PC-3 (cell line): ENCODE measurements at regions not wholly inside any gene's neighbourhood (a gene's known extent, or its start where the extent isn't known, plus 50 kb on each side); places are given as distances from the start of the nearest gene placed in this dataset.

Experiments used
- ATAC-seq: fragments of 200-7000 bp; cut with Tn5 transposase; 2 replicates; pipeline ENCODE4 v1.9.1; 2020; ENCODE audit warnings: mild to moderate bottlenecking, moderate library complexity
- BruUV-seq: library from RNA; stranded (reverse); fragments of 400-500 nt; replicated peaks from 2 replicates; lab custom pipeline; 2021; lab: Mats Ljungman, UMichigan
- CTCF ChIA-PET: fragments of 300-600 bp; sonication (Branson Sonifier 250); formaldehyde crosslinking; loops from one replicate; lab custom pipeline; 2022; ENCODE audit warnings: antibody characterized with exemption; lab: Charles Lee
- POLR2A ChIA-PET: fragments of 300-600 bp; sonication (Branson Sonifier 250); formaldehyde crosslinking; loops from one replicate; lab custom pipeline; 2022; ENCODE audit warnings: antibody characterized with exemption; ENCODE audit not compliant: unreplicated experiment; lab: Charles Lee
- DNase-seq: peaks from one replicate; pipeline ENCODE4 v3.0.0-alpha.2; 2015
- H2AFZ ChIP-seq: fragments of 300-600 bp; sonication (generic); 2 replicates; pipeline ENCODE4 v1.6.0; 2016; ENCODE audit warnings: antibody characterized with exemption, low read length
- H3F3A ChIP-seq: fragments of 300-600 bp; sonication (generic); one replicate; pipeline ENCODE4 v1.6.0; 2017; ENCODE audit warnings: antibody characterized with exemption, low read length, control low read depth, mild to moderate bottlenecking; ENCODE audit not compliant: unreplicated experiment
- H3K27ac ChIP-seq: fragments of 300-600 bp; sonication (generic); 2 replicates; pipeline ENCODE4 v1.5.1; 2016; ENCODE audit warnings: mild to moderate bottlenecking, low read length
- H3K27me3 ChIP-seq: fragments of 300-600 bp; sonication (generic); 2 replicates; pipeline ENCODE4 v1.6.1; 2016; ENCODE audit warnings: low read length, mixed read lengths
- H3K36me3 ChIP-seq: fragments of 300-600 bp; sonication (generic); 2 replicates; pipeline ENCODE4 v1.6.1; 2016; ENCODE audit warnings: low read depth, mixed run types, low read length, mixed read lengths
- H3K4me1 ChIP-seq: fragments of 300-600 bp; sonication (generic); 2 replicates; pipeline ENCODE4 v1.5.1; 2016; ENCODE audit warnings: low read length; ENCODE audit not compliant: insufficient read depth
- H3K4me2 ChIP-seq: fragments of 300-600 bp; sonication (generic); 2 replicates; pipeline ENCODE4 v1.6.0; 2016; ENCODE audit warnings: low read length
- H3K4me3 ChIP-seq: fragments of 300-600 bp; sonication (generic); 2 replicates; pipeline ENCODE4 v1.5.1; 2016; ENCODE audit warnings: mild to moderate bottlenecking, low read length, mixed read lengths
- H3K79me2 ChIP-seq: fragments of 300-600 bp; sonication (generic); 2 replicates; pipeline ENCODE4 v1.6.1; 2017; ENCODE audit warnings: low read length, mixed read lengths
- H3K9ac ChIP-seq: fragments of 300-600 bp; sonication (generic); 2 replicates; pipeline ENCODE4 v1.6.0; 2016; ENCODE audit warnings: mild to moderate bottlenecking, low read length
- H3K9me2 ChIP-seq: fragments of 300-600 bp; sonication (generic); replicated peaks from 2 replicates; pipeline ENCODE4 v1.6.1; 2016; ENCODE audit warnings: mixed run types, low read length, mixed read lengths
- H3K9me3 ChIP-seq: fragments of 300-600 bp; sonication (generic); 2 replicates; pipeline ENCODE4 v1.6.1; 2016; ENCODE audit warnings: low read length, mixed read lengths
- H4K20me1 ChIP-seq: fragments of 300-600 bp; sonication (generic); 2 replicates; pipeline ENCODE4 v1.6.1; 2016; ENCODE audit warnings: low read length, mixed read lengths
- EZH2 ChIP-seq: fragments of 300-600 bp; sonication (generic); IDR thresholded peaks from one replicate; pipeline ENCODE4 v1.6.1; 2017; ENCODE audit warnings: antibody characterized with exemption, mild to moderate bottlenecking, low read length; ENCODE audit not compliant: unreplicated experiment
- EZH2phosphoT487 ChIP-seq: fragments of 300-600 bp; sonication (generic); IDR thresholded peaks from 2 replicates; pipeline ENCODE4 v1.6.1; 2018; ENCODE audit warnings: mild to moderate bottlenecking, antibody characterized with exemption, low read length, borderline replicate concordance
- intact Hi-C: fragments of 100-400 bp; cut with micrococcal nuclease; formaldehyde crosslinking; loops from 2 replicates; pipeline ENCODE4 v1.9.0; 2023
- TF ChIP-seq, protein P1 (sequence below): fragments of 300-600 bp; sonication (generic); conservative IDR thresholded peaks from 2 replicates; pipeline ENCODE4 v1.5.1; 2017; ENCODE audit warnings: antibody characterized with exemption, low read depth, mild to moderate bottlenecking, low read length

GRCh38 chr9:13569602-13570067 lies 290.1 kb upstream of the MPDZ start:
- Histone ChIP-seq H3K79me2 (no peaks in the 10 kb centered on the region), H3K4me1 (no peaks in the 10 kb centered on the region), H3K9ac (no peak overlapping the region), H3K9me3 (no peaks in the 10 kb centered on the region), H2AFZ (no peak overlapping the region), H3K27me3 (no peaks in the 10 kb centered on the region), H3F3A (no peaks in the 10 kb centered on the region), H3K36me3 (no peaks in the 10 kb centered on the region), H3K4me2 (no peak overlapping the region), H3K4me3 (no peak overlapping the region), H4K20me1 (no peaks in the 10 kb centered on the region), H3K27ac (no peak overlapping the region), H3K9me2 (no peaks in the 10 kb centered on the region)
- ATAC-seq = no peak
- BruUV-seq = no TSS peak
- TF ChIP-seq EZH2 (no peak), EZH2phosphoT487 (no peak)
- TF ChIP-seq, protein P1, sequence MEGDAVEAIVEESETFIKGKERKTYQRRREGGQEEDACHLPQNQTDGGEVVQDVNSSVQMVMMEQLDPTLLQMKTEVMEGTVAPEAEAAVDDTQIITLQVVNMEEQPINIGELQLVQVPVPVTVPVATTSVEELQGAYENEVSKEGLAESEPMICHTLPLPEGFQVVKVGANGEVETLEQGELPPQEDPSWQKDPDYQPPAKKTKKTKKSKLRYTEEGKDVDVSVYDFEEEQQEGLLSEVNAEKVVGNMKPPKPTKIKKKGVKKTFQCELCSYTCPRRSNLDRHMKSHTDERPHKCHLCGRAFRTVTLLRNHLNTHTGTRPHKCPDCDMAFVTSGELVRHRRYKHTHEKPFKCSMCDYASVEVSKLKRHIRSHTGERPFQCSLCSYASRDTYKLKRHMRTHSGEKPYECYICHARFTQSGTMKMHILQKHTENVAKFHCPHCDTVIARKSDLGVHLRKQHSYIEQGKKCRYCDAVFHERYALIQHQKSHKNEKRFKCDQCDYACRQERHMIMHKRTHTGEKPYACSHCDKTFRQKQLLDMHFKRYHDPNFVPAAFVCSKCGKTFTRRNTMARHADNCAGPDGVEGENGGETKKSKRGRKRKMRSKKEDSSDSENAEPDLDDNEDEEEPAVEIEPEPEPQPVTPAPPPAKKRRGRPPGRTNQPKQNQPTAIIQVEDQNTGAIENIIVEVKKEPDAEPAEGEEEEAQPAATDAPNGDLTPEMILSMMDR = no peak
- intact Hi-C loops = no loop called here
- CTCF ChIA-PET = no interaction called here
- no peak for DNase-seq
- POLR2A ChIA-PET = no interaction called here

GRCh38 chr9:13568841-13569601 lies 289.5 kb upstream of the MPDZ start:
- no peak overlapping the region for H3K27ac ChIP-seq
- H3F3A ChIP-seq = no peaks in the 10 kb centered on the region
- H2AFZ ChIP-seq = no peak overlapping the region
- ATAC-seq = no peak
- no peaks in the 10 kb centered on the region for H3K9me2 ChIP-seq
- H3K4me1 ChIP-seq = no peaks in the 10 kb centered on the region
- H3K4me2 ChIP-seq = no peak overlapping the region
- intact Hi-C loops = no loop called here
- no TSS peak for BruUV-seq
- H3K27me3 ChIP-seq = no peaks in the 10 kb centered on the region
- H3K9ac ChIP-seq = no peak overlapping the region
- H3K79me2 ChIP-seq = no peaks in the 10 kb centered on the region
- no peaks in the 10 kb centered on the region for H3K36me3 ChIP-seq
- H3K4me3 ChIP-seq = no peak overlapping the region
- H3K9me3 ChIP-seq = no peaks in the 10 kb centered on the region
- ChIA-PET CTCF (no interaction called here), POLR2A (no interaction called here)
- no peaks in the 10 kb centered on the region for H4K20me1 ChIP-seq
- DNase-seq = no peak
- TF ChIP-seq EZH2 = no peak

- ATAC-seq (no peak), DNase-seq (no peak)
- Histone ChIP-seq H2AFZ (no peak overlapping the region), H3K36me3 (no peaks in the 10 kb centered on the region), H3K27me3 (no peaks in the 10 kb centered on the region), H3K9me3 (no peaks in the 10 kb centered on the region), H3K4me3 (no peak overlapping the region), H4K20me1 (no peaks in the 10 kb centered on the region), H3K4me1 (no peaks in the 10 kb centered on the region), H3K9me2 (no peaks in the 10 kb centered on the region), H3K27ac (no peak overlapping the region), H3K9ac (no peak overlapping the region), H3F3A (no peaks in the 10 kb centered on the region), H3K4me2 (no peak overlapping the region), H3K79me2 (no peaks in the 10 kb centered on the region)
- BruUV-seq = no TSS peak
- intact Hi-C loops = no loop called here
- CTCF ChIA-PET = no interaction called here
- TF ChIP-seq EZH2phosphoT487 = no peak
- TF ChIP-seq EZH2 = no peak
- TF ChIP-seq, protein P1 = no peak
- POLR2A ChIA-PET = no interaction called here
Observed at GRCh38 chr9:13568405-13568804, 288.9 kb upstream of the MPDZ start.
